ENCODE measurements at regions not wholly inside any gene's neighbourhood (a gene's known extent, or its start where the extent isn't known, plus 50 kb on each side); places are given as distances from the start of the nearest gene placed in this dataset.

DNA sequence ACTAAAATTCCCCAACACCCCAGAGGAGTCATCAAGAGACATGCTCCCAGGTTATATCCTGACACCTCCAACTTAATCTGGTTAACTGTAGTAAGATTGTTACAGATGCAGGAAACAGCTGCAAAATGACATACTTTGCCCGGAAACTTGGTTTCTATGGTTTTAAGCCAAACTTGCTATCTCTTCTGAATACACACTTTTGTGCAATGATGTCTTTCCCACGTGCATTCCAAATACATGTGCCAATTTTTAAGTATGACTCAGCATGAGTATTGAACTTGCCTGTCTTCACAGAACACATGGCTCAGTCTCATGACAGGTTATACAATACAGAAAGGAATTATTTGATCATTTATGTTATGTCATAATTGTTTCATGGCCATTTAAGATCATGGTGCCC lies 207.0 kb upstream of the DCBLD2 start:
- no peaks in the 10 kb centered on the region for H3K4me1 Mint-ChIP-seq (ENCODE audit: unreplicated experiment)
- no peak for DNase-seq (ENCODE audit: low spot score)

DNA sequence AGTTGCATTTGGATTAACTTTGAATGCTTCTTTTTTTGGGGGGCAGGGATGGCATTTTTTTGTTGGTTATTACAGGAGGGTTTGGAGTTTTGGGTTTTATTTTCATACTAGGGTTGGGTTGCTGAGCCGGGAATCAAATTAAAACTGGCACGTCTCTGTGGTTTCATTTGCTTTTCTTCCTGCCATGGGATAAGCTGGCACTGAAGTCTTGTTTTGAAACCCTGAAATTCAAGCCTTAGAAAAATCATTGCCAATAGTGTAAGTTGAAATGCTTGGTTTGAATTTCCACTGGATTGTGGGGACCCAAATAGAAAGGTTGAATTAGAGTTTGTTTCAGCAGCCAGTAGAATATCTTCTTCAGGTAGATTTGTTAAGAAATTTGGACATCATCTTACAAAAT lies 193.1 kb upstream of the DCBLD2 start:
- no peak for DNase-seq (ENCODE audit: low spot score)
- TF ChIP-seq, protein P1, sequence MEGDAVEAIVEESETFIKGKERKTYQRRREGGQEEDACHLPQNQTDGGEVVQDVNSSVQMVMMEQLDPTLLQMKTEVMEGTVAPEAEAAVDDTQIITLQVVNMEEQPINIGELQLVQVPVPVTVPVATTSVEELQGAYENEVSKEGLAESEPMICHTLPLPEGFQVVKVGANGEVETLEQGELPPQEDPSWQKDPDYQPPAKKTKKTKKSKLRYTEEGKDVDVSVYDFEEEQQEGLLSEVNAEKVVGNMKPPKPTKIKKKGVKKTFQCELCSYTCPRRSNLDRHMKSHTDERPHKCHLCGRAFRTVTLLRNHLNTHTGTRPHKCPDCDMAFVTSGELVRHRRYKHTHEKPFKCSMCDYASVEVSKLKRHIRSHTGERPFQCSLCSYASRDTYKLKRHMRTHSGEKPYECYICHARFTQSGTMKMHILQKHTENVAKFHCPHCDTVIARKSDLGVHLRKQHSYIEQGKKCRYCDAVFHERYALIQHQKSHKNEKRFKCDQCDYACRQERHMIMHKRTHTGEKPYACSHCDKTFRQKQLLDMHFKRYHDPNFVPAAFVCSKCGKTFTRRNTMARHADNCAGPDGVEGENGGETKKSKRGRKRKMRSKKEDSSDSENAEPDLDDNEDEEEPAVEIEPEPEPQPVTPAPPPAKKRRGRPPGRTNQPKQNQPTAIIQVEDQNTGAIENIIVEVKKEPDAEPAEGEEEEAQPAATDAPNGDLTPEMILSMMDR (IDR thresholded peaks at IDR 0.05; ENCODE audit: unreplicated experiment): no peak
- Mint-ChIP-seq H3K27me3 (ENCODE audit: unreplicated experiment) (no peaks in the 10 kb centered on the region), H3K36me3 (ENCODE audit: low read depth, unreplicated experiment) (no peaks in the 10 kb centered on the region), H3K4me1 (ENCODE audit: unreplicated experiment) (no peaks in the 10 kb centered on the region), H3K4me3 (ENCODE audit: unreplicated experiment) (no peak overlapping the region), H3K27ac (ENCODE audit: unreplicated experiment) (no peak overlapping the region), H3K9me3 (ENCODE audit: unreplicated experiment) (no peaks in the 10 kb centered on the region)

More for the DNA sequence above, 207.0 kb upstream of the DCBLD2 start:
- no peaks in the 10 kb centered on the region for H3K36me3 Mint-ChIP-seq (ENCODE audit: low read depth, unreplicated experiment)
- no peaks in the 10 kb centered on the region for H3K27me3 Mint-ChIP-seq (ENCODE audit: unreplicated experiment)
- TF ChIP-seq, protein P1 (IDR thresholded peaks at IDR 0.05; ENCODE audit: unreplicated experiment): no peak
- H3K9me3 Mint-ChIP-seq (ENCODE audit: unreplicated experiment): no peaks in the 10 kb centered on the region
- no peak overlapping the region for H3K4me3 Mint-ChIP-seq (ENCODE audit: unreplicated experiment)
- no peak overlapping the region for H3K27ac Mint-ChIP-seq (ENCODE audit: unreplicated experiment)

DNA sequence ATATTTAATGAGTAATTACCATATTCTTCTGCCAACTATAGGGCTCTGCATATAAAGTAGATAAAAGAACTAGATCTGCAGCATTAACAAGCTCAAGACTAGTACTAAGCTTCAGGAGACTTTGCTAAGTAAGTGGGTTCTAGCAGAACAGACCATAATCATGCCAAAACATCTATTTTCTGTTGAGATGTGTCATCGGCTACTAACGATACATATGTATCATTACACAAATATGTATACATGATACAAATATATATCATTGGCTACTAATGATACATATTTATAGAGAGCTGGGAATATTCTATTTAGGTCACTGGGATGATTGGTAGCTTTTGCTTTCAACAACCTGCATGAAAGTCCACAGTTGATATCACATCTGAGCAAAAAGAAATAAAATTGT lies 185.8 kb upstream of the DCBLD2 start:
- Mint-ChIP-seq H3K9me3 (ENCODE audit: unreplicated experiment) (no peaks in the 10 kb centered on the region), H3K36me3 (ENCODE audit: low read depth, unreplicated experiment) (no peaks in the 10 kb centered on the region), H3K4me1 (ENCODE audit: unreplicated experiment) (peaks cover 9% of the 10 kb centered on the region), H3K27ac (ENCODE audit: unreplicated experiment) (no peak overlapping the region), H3K27me3 (ENCODE audit: unreplicated experiment) (no peaks in the 10 kb centered on the region), H3K4me3 (ENCODE audit: unreplicated experiment) (no peak overlapping the region)
- TF ChIP-seq, protein P1 (IDR thresholded peaks at IDR 0.05; ENCODE audit: unreplicated experiment): no peak
- DNase-seq (ENCODE audit: low spot score): no peak

DNA sequence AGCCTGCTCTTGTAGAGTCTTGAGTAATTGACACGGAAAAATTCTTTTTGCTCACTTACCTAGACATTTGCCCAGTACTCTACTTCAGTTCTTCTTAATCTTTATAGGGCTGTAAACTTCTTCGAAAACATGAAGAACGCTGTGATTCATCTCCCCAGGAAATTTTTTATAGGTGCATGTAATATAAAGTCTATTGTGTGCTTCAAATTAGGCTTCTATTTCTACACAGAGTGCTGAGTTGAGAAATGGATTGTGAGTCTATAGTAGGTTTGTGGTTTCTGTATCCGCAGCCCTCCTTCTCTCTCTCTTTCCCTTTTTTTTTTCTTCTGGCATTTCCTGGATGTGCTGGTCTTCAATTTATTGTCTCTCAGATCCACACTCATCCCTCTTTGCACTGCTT lies 183.3 kb upstream of the DCBLD2 start:
- no peaks in the 10 kb centered on the region for H3K36me3 Mint-ChIP-seq (ENCODE audit: low read depth, unreplicated experiment)
- H3K9me3 Mint-ChIP-seq (ENCODE audit: unreplicated experiment): no peaks in the 10 kb centered on the region
- H3K4me3 Mint-ChIP-seq (ENCODE audit: unreplicated experiment): no peak overlapping the region
- H3K4me1 Mint-ChIP-seq (ENCODE audit: unreplicated experiment): peaks cover 9% of the 10 kb centered on the region
- no peak overlapping the region for H3K27ac Mint-ChIP-seq (ENCODE audit: unreplicated experiment)
- no peaks in the 10 kb centered on the region for H3K27me3 Mint-ChIP-seq (ENCODE audit: unreplicated experiment)
- no peak for DNase-seq (ENCODE audit: low spot score)
- TF ChIP-seq, protein P1 (IDR thresholded peaks at IDR 0.05; ENCODE audit: unreplicated experiment): no peak

DNA sequence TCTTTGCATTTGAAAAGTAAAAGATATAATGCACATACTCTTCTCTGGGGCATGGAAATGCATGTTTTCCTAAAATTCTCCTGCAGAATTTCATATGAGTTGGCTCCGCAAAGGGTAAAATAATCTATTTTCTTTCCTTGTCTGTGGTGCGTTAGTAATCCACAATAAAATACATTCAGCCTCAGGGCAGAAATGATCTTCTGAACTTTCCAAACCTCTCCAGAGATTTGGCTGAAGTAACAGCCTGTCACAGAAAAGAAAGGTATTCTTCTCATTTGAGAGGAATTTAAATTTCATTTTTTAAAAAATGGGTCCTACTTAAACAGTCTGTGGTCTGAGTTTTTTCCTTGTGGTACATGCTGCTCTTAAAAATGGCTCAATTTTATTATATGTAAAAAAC lies 182.7 kb upstream of the DCBLD2 start:
- no peak overlapping the region for H3K27ac Mint-ChIP-seq (ENCODE audit: unreplicated experiment)
- H3K4me1 Mint-ChIP-seq (ENCODE audit: unreplicated experiment): peaks cover 9% of the 10 kb centered on the region
- H3K36me3 Mint-ChIP-seq (ENCODE audit: low read depth, unreplicated experiment): no peaks in the 10 kb centered on the region
- H3K4me3 Mint-ChIP-seq (ENCODE audit: unreplicated experiment): no peak overlapping the region
- TF ChIP-seq, protein P1 (IDR thresholded peaks at IDR 0.05; ENCODE audit: unreplicated experiment): no peak
- no peaks in the 10 kb centered on the region for H3K27me3 Mint-ChIP-seq (ENCODE audit: unreplicated experiment)
- H3K9me3 Mint-ChIP-seq (ENCODE audit: unreplicated experiment): no peaks in the 10 kb centered on the region
- DNase-seq (ENCODE audit: low spot score): no peak

All from endothelial cell (in vitro differentiated cells).